Posterior cingulate gyrus (tissue), 11 donors: ENCODE measurements at regions not wholly inside any gene's neighbourhood (a gene's known extent, or its start where the extent isn't known, plus 50 kb on each side); places are given as distances from the start of the nearest gene placed in this dataset.

Experiments
- DNase-seq, 10 donors: peaks; one replicate each; pipeline versions ENCODE4 v3.0.0 to v3.0.0-alpha.2; 2020 to 2021; ENCODE audit warnings: mixed read lengths in 3 of 10
- intact Hi-C: fragments of 100-400 bp; cut with DNase I; formaldehyde crosslinking; loops from one replicate; pipeline ENCODE4 v1.15.1; 2023

GRCh38 chr13:29713839-29714238 is 118.4 kb upstream of the SLC7A1 start:
- intact Hi-C loops = no loop called here
- no peak for DNase-seq

DNA sequence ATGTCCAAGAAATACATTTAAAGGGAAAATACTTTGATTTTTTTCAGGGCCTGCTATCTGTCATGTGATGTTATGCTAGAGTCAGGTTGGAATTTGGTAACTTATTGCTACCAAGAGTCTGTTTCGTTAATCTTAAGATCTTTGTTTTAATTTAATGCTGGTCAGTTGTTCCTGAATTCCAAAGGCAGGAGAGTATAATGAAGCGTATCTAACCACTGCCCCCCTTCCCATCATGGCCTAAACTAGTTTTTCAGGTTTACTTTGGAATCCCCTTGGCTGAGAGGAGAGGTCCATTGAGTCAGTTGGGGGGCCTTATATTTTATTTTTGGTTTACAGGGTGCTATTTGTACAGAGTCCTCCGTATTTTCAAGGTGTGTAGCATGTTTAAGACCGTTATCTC is 116.3 kb upstream of the SLC7A1 start:
- DNase-seq = no peak
- intact Hi-C loops = no loop called here

- intact Hi-C loops = no loop called here
- no peak for DNase-seq
These were observed 115.0 kb upstream of the SLC7A1 start for GRCh38 chr13:29710511-29710910.

DNA sequence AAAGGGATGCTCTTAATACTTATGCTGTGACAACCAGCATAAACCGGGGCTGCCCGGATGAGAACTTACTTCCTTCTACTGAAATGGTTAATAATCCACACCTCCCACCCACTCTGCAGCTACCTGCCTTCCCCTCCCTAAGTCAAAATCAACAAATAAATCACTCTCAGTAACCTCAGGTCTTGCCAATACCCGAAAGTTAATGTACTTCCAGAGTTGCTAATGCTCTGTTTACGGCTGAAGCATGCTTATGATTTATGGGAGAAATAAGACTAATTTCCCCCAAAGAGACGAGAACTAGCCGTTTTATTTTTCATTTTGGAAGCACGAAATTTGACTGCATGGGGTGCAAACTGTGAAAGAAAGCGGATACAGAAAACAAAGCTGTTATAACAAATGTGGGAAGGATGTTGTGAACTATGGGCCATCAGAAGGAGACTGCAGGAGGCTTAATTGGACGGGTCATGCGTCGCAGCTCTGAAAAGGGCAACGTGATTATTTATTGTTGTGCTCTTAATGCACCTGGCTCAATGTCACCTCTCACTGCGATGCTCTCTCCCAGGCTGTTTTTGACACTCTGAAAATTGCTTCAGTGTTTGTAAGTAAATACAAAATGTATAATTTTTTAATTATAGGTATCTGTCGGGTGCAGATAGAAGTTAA is 114.0 kb upstream of the SLC7A1 start:
- intact Hi-C loops = no loop called here
- no peak for DNase-seq

- DNase-seq = peak in 2 of 10 donors; percentile 21 to 32
These were observed 112.5 kb upstream of the SLC7A1 start for GRCh38 chr13:29707876-29708543.

GRCh38 chr13:29706923-29707322 is 111.4 kb upstream of the SLC7A1 start:
- DNase-seq = no peak
- intact Hi-C loops = loop anchor here (2.0 kb wide), 1 partner anchor 198 kb away; no protein-coding TSS in a partner anchor

More at GRCh38 chr13:29707876-29708543, 112.5 kb upstream of the SLC7A1 start:
- intact Hi-C loops = loop anchor here (2.0 kb wide), 1 partner anchor 199 kb away; no protein-coding TSS in a partner anchor

DNA sequence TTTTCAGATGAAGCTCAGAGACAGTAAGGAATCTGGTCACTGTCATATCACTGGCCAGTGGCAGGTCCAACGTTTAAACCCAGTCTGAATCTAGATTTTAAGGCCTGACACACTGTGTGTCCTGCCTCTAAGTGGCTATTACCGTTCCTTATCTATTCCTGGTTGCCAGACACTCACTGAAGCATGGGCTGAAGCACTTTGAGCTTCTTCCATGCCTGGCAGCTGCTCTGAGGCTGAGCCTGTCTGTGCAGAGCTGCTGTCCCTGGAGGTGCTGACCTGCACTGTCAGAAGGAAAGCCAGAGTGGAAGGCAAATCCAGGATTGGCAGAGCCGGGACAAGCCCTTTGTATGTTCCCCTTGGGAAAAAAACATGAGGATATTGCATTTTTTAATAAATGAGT is 109.2 kb upstream of the SLC7A1 start:
- intact Hi-C loops = no loop called here
- no peak for DNase-seq

DNA sequence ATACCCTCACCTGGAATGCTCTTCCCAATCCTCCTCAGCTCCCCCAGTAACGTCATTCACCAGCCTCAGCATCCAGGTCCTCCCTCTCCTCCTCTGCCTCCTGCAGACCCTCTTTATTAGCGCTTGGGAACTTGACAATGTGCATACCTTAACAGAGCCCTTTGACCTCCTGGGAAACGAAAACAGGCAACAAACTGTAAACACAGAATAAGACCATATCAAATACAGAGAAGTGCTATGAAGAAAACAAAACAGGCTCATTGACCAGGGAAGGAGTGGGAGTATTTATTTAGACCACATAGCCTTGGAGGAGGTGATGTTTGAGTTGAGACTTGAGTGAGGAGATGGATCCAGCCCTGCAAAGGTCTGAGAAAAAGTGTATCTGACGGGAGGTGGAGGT is 107.9 kb upstream of the SLC7A1 start:
- no peak for DNase-seq
- intact Hi-C loops = no loop called here

- DNase-seq = no peak
- intact Hi-C loops = no loop called here
These were observed 107.4 kb upstream of the SLC7A1 start for GRCh38 chr13:29702912-29703351.

DNA sequence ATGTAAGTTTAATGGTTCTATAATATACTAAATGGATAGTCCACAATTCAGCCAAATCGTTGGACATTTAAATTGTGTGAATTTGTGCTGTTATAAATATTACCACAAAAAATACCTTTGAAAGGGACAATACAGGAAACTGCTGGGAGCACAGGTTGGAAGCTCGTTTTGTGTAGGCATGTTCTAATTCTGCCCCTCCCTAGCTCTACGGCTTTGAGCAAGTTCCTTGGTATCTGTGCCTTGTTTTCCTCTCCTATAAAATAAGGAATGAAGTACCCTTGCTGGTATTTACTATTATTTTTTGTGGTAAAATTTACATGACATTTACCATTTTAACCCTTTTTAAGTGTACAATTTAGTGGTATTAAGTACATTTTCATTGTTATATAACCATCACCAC is 102.6 kb upstream of the SLC7A1 start:
- intact Hi-C loops = no loop called here
- DNase-seq = no peak

- DNase-seq = no peak
- intact Hi-C loops = no loop called here
These were observed 101.1 kb upstream of the SLC7A1 start for GRCh38 chr13:29696606-29697005.

DNA sequence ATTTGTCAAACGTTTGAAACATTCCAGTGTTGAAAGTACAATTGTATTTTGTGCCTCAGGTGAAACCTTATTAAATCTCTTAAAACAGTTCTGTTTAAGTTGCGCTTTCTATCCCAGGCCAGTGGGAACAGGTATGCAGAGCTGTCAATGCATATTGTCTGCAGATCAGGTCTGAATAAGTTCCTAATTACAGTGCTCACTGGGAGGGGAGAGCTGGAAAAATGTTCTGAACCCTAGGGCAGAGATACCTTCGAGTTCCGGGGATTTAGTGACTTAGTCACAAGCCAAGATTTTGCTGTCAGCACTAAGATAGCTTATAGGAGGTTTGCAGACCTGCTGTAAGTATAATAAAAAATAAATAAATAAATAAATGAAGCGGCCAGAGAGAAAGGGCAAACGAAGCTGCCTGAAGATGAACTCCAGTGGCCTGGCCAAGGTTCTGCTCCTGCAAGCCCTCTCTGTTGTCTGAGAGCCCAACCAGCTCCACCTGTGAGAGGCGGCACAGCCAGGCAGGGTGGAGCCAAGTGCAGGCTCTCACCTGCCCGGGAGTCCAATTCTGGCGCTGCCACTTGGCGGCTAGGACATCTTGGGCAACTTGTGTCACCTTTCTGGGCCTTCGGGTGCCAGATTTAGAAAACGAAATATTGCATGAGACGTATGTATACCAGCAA is 97.9 kb upstream of the SLC7A1 start:
- intact Hi-C loops = no loop called here
- no peak for DNase-seq

GRCh38 chr13:29689548-29689947 is 94.1 kb upstream of the SLC7A1 start:
- intact Hi-C loops = no loop called here
- no peak for DNase-seq

DNA sequence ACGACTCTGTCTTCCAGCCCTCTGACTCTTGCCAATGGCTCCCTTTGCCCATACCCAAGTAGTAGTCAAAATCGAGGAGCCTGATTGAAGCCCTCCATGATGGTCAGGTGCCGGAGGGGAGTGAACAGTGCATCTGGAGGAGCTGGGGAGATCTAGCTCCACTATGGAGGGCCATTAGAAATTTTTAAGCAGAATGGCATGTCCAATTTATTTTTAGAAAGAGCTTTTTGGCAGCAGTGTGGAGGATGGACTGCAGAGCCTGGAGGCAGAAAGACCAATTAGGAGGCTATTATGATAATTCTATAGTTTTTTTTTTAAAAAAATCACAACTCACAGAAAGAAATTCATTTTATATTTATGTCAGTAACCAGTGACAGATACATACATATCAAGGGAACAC is 92.7 kb upstream of the SLC7A1 start:
- intact Hi-C loops = no loop called here
- no peak for DNase-seq

GRCh38 chr13:29684441-29684840 is 89.0 kb upstream of the SLC7A1 start:
- DNase-seq = no peak
- intact Hi-C loops = no loop called here

DNA sequence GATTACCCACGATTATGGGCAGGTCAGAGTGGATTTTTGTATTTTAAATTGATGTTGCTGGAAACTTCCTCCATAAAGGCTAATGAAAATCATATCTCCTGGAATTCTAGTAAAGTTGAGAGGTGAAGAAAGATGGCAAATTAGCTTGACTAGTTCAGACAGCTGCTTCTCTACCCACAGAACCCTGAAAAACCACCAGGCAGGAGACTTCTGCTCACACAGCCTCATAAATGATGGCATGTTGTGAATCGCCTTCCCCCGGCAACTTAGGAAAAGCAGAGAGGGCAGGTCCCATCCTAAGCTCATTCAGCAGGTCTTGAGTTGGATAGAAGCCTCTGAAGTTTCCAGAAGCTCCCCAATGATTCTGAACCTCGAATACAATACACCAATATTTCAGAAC is 87.6 kb upstream of the SLC7A1 start:
- intact Hi-C loops = no loop called here
- no peak for DNase-seq

DNA sequence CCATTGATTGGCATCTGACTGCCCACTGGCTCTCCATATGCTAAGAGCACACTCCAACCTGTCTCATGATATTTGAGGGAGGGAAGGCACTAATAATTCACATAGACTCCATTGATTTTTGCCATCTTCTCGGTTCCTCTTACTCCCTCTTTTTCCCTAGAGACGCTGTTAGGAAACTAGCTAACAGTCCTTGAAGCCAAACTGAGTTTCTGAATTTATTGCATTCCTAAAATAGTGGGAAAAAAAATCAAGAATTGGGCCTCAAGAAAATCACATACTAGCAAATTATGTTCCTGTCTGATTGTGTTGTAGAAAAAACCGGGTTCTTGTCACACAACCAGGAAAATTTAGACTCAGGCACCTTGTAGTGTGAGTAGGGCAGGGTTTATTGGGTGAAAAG is 86.4 kb upstream of the SLC7A1 start:
- intact Hi-C loops = no loop called here
- no peak for DNase-seq

- intact Hi-C loops = no loop called here
- no peak for DNase-seq
These were observed 84.0 kb upstream of the SLC7A1 start for GRCh38 chr13:29679396-29680053.

DNA sequence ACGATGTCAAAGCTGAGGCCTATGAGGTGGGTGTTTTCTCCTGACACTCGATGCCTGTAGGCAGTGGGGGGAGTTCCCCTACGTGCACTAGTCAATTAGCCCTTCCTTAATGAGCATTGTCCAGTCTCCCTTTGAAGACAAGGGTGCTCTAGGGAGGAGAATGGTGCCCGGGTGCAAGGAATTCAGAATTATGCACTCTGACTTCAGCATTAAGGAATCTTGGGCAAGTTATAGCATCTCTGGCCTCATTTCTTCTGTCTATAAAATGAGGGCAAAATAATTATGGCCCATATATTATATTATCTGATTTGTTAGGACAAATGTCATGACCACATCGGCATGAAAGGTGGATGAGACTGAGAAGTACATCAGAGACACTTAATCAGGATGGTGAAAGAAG is 82.1 kb upstream of the SLC7A1 start:
- no peak for DNase-seq
- intact Hi-C loops = no loop called here

DNA sequence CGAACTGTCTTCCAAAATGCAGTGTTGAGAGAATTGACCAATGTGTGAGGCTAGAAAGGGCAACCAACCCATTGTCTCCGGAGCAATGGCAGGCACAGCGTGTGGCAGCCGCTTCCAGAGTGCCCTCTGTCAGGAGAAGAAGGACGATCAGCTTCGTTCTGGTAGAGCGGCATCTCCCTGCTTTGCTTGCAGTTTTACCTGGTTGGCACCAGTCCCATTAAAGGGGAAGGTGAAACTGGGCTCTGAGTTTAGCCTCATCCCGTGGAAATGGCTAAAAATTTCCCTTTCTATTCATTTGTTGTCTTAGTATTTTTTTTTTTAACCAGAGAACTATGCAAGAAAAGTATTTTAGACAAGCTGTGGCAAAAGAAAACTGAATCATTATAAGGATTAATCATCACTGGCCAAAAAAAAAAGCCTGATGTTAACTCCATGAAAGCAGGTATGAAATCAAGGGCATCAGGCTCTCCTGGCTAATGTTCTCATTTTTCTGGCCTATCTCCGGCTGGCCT is 81.5 kb upstream of the SLC7A1 start:
- intact Hi-C loops = no loop called here
- no peak for DNase-seq

DNA sequence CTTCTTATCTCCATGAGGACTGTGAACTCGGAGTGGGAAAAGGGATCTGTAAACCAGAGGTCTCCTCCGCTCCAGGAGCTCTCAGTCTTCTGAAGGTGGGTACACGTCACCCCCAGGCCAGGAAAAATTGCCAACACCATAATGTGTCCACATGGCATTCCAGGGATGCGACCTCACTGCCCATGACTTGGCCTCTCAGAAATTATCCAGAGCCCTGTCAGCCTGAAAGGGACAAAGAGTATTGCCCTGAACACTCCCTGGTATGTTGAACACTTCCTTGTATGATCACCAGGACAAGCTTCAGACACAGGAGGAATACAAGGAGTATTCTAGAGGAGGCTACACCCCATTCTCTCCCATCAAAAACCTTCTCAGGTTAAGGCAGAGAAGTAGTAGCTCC is 81.0 kb upstream of the SLC7A1 start:
- DNase-seq = no peak
- intact Hi-C loops = no loop called here
